ENCODE measurements at regions not wholly inside any gene's neighbourhood (a gene's known extent, or its start where the extent isn't known, plus 50 kb on each side); places are given as distances from the start of the nearest gene placed in this dataset.

DNA sequence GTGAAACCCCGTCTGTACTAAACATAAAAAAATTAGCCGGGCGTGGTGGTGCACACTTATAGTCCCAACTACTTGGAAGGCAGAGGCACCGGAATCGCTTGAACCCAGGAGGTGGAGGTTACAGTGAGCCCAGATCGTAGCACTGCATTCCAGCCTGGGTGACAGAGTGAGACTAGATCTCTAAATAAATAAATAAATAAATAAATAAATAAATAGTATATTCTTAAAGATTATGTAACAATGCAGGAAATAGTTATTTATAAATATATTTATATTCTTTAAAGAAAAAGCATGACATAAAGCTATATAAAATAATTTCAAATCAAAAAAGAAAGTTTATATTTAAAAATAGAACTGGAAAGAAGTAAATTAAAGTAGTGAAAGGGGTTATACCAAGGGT is 76.4 kb downstream of the MBL2 start:
- TF ChIP-seq POLR2AphosphoS5 (IDR thresholded peaks at IDR 0.05) = no peak
- DNase-seq = no peak
- no peaks in the 10 kb centered on the region for H3K36me3 ChIP-seq
- no peak overlapping the region for H3K27ac ChIP-seq
- no peaks in the 10 kb centered on the region for H3K4me1 ChIP-seq
- in situ Hi-C loops (cut with MboI; ENCODE audit: low pct_ligation_motif_present in 1 of 4, low pct_unique_long_range_greater_than_20kb in 1 of 4, low sequenced_read_pairs in 3 of 4) (no loop called here), intact Hi-C loops (cut with DNase I; ENCODE audit: low total_unique reads) (no loop called here)
- no peak overlapping the region for H3K4me3 ChIP-seq
- no peaks in the 10 kb centered on the region for H3K9me3 ChIP-seq
- H3K27me3 ChIP-seq = no peaks in the 10 kb centered on the region
- WGBS, 2 donors (ENCODE audit: low coverage in 1 of 2) = 78 to 94% methylated on average over 6 of the region's 6 CpGs

DNA sequence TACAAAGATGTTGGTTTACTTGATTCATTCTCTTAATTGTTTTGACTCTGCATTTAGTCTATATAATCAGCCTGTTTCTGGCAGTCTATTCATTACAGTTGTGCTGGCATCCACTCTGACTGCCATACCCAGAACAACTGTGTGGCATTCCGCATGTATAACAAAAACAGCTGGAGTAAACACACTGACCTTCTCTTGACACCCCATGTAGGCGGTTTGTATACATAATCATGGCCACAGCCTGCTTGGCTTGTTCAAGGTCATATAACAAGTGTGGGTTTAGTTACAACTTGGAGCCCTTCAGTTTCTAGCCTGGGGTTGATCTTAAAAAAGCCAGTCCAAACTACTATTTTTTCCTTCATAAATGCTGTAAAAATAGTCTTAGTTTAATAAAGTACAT is 70.9 kb downstream of the MBL2 start:
- Histone ChIP-seq H3K9me3 (no peaks in the 10 kb centered on the region), H3K4me1 (no peaks in the 10 kb centered on the region), H3K4me3 (no peak overlapping the region), H3K36me3 (no peaks in the 10 kb centered on the region), H3K27ac (no peak overlapping the region), H3K27me3 (no peaks in the 10 kb centered on the region)
- in situ Hi-C loops (cut with MboI; ENCODE audit: low pct_ligation_motif_present in 1 of 4, low pct_unique_long_range_greater_than_20kb in 1 of 4, low sequenced_read_pairs in 3 of 4) (no loop called here), intact Hi-C loops (cut with DNase I; ENCODE audit: low total_unique reads) (no loop called here)
- WGBS, 2 donors (ENCODE audit: low coverage in 1 of 2) = 49% methylated on average over 2 of the region's 2 CpGs; no CpG with 5 or more reads in 1 of the 2 donors
- DNase-seq = no peak
- no peak for TF ChIP-seq POLR2A (IDR thresholded peaks at IDR 0.05)
- TF ChIP-seq POLR2AphosphoS5 (IDR thresholded peaks at IDR 0.05) = no peak
- no peak for TF ChIP-seq EP300 (IDR thresholded peaks at IDR 0.05; ENCODE audit: low read depth)
- TF ChIP-seq, protein P1, sequence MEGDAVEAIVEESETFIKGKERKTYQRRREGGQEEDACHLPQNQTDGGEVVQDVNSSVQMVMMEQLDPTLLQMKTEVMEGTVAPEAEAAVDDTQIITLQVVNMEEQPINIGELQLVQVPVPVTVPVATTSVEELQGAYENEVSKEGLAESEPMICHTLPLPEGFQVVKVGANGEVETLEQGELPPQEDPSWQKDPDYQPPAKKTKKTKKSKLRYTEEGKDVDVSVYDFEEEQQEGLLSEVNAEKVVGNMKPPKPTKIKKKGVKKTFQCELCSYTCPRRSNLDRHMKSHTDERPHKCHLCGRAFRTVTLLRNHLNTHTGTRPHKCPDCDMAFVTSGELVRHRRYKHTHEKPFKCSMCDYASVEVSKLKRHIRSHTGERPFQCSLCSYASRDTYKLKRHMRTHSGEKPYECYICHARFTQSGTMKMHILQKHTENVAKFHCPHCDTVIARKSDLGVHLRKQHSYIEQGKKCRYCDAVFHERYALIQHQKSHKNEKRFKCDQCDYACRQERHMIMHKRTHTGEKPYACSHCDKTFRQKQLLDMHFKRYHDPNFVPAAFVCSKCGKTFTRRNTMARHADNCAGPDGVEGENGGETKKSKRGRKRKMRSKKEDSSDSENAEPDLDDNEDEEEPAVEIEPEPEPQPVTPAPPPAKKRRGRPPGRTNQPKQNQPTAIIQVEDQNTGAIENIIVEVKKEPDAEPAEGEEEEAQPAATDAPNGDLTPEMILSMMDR (IDR thresholded peaks at IDR 0.05) = no peak

DNA sequence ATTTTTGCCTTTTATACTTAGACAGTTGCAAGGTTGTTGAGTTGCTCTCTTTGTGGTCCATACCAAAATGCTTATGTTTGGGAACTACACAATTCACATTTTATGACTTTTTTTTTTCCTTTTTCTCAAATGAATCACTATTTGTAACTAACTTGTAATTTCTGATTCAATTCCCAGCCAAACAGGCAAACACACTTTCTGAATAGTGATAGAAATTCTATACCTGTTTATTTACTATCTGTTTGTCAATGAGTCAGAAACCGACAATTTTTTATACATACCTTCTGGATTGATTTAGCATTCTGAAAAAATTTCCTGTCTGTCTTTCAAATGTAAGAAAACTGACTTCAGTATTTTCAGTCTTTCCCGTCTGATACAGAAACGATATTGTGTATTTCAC is 69.1 kb downstream of the MBL2 start:
- no peaks in the 10 kb centered on the region for H3K4me1 ChIP-seq
- DNase-seq = no peak
- H3K27ac ChIP-seq = no peak overlapping the region
- H3K4me3 ChIP-seq = no peak overlapping the region
- H3K9me3 ChIP-seq = no peaks in the 10 kb centered on the region
- no peaks in the 10 kb centered on the region for H3K27me3 ChIP-seq
- intact Hi-C loops (cut with DNase I; ENCODE audit: low total_unique reads) = no loop called here
- in situ Hi-C loops (cut with MboI; ENCODE audit: low pct_ligation_motif_present in 1 of 4, low pct_unique_long_range_greater_than_20kb in 1 of 4, low sequenced_read_pairs in 3 of 4) = no loop called here
- no peak for TF ChIP-seq POLR2AphosphoS5 (IDR thresholded peaks at IDR 0.05)
- no peak for TF ChIP-seq EP300 (IDR thresholded peaks at IDR 0.05; ENCODE audit: low read depth)
- no peak for TF ChIP-seq POLR2A (IDR thresholded peaks at IDR 0.05)
- TF ChIP-seq, protein P1 (IDR thresholded peaks at IDR 0.05) = no peak
- WGBS, 2 donors (ENCODE audit: low coverage in 1 of 2) = 83 to 87% methylated on average over 3 of the region's 3 CpGs
- no peaks in the 10 kb centered on the region for H3K36me3 ChIP-seq

DNA sequence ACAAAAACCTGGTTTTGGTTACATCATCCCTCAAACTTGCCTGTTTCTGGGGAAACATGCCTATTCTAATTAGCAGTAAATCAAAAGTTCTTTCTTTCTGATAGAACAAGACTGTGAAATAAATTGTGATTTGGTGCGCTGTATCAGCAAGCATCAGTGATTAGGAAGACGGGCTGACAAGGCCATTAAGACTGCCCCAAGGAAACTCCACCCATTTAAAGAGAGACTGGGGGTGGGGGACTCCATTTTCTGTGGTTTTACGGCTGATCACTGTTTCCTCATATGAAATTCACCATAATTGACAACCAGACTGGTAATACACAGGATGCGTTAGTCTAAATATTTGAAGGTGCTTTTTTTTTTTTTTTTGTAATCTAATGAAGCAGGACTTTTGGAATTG is 68.7 kb downstream of the MBL2 start:
- no peaks in the 10 kb centered on the region for H3K4me1 ChIP-seq
- H3K9me3 ChIP-seq = no peaks in the 10 kb centered on the region
- no peak overlapping the region for H3K4me3 ChIP-seq
- TF ChIP-seq EP300 (IDR thresholded peaks at IDR 0.05; ENCODE audit: low read depth) (no peak), POLR2A (IDR thresholded peaks at IDR 0.05) (no peak), POLR2AphosphoS5 (IDR thresholded peaks at IDR 0.05) (no peak)
- TF ChIP-seq, protein P1 (IDR thresholded peaks at IDR 0.05) = no peak
- no peaks in the 10 kb centered on the region for H3K36me3 ChIP-seq
- 67 to 73% methylated on average over 4 of the region's 4 CpGs for WGBS, 2 donors (ENCODE audit: low coverage in 1 of 2)
- DNase-seq = no peak
- no peak overlapping the region for H3K27ac ChIP-seq
- in situ Hi-C loops (cut with MboI; ENCODE audit: low pct_ligation_motif_present in 1 of 4, low pct_unique_long_range_greater_than_20kb in 1 of 4, low sequenced_read_pairs in 3 of 4) (no loop called here), intact Hi-C loops (cut with DNase I; ENCODE audit: low total_unique reads) (no loop called here)
- H3K27me3 ChIP-seq = no peaks in the 10 kb centered on the region

DNA sequence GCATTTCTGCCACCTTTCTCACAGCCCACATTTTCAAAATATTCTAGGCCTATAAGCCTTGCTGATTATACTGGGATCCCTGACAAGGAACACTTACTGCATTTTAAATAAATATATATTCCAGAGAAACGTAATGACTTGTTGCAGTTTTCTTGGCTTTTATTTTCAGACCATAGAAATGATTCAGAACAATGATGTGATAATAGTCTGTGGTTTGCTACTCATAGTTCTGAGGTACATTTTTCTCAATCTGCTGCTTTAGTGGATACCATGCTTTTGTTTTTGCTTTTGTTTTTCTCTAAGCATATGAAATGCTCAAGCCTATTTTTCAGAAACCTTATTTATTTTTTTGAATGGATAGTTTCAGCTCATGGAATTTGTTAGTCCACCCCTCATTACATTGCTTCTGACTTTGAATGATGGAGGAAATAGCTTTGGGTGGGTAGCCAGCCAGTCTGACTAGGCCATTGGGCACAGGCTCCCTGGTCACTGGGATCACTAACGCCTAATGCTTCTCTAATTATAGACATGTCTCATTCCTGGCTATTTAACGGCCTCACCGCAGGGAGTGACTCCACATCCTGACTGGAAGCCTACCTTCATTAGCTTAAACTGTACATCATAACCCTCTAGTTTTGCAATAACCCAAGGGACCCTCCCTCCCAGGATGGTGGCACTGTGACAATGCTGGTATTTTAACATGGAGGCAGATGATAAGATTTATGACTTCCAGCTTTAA is 66.1 kb downstream of the MBL2 start:
- DNase-seq = no peak
- Histone ChIP-seq H3K27me3 (no peaks in the 10 kb centered on the region), H3K4me3 (no peak overlapping the region), H3K27ac (no peak overlapping the region), H3K4me1 (no peaks in the 10 kb centered on the region), H3K36me3 (no peaks in the 10 kb centered on the region), H3K9me3 (no peaks in the 10 kb centered on the region)
- in situ Hi-C loops (cut with MboI; ENCODE audit: low pct_ligation_motif_present in 1 of 4, low pct_unique_long_range_greater_than_20kb in 1 of 4, low sequenced_read_pairs in 3 of 4) = no loop called here
- WGBS, 2 donors (ENCODE audit: low coverage in 1 of 2) = 53 to 84% methylated on average over 1 to 4 of the region's 4 CpGs
- TF ChIP-seq EP300 (IDR thresholded peaks at IDR 0.05; ENCODE audit: low read depth) (no peak), POLR2A (IDR thresholded peaks at IDR 0.05) (no peak), POLR2AphosphoS5 (IDR thresholded peaks at IDR 0.05) (no peak)
- TF ChIP-seq, protein P1 (IDR thresholded peaks at IDR 0.05) = no peak
- intact Hi-C loops (cut with DNase I; ENCODE audit: low total_unique reads) = no loop called here

Measured in transverse colon (tissue), 4 donors.